Lower lobe of right lung (tissue), 2 donors: ENCODE measurements at regions not wholly inside any gene's neighbourhood (a gene's known extent, or its start where the extent isn't known, plus 50 kb on each side); places are given as distances from the start of the nearest gene placed in this dataset.

Experiments
- ATAC-seq, 2 donors: fragments of 200-7000 bp; cut with Tn5 transposase; one replicate each; pipeline ENCODE4 v1.9.1; 2020 to 2022; ENCODE audit warnings: mild to moderate bottlenecking in 2 of 2, moderate library complexity in 2 of 2
- DNase-seq: peaks from one replicate; pipeline ENCODE4 v3.0.0-alpha.2; 2020
- H3K27ac ChIP-seq: fragments of 200-600 bp; one replicate; pipeline ENCODE4 v1.8.0; 2022
- H3K27me3 ChIP-seq: fragments of 200-600 bp; one replicate; pipeline ENCODE4 v1.8.0; 2022; ENCODE audit warnings: low read depth
- H3K36me3 ChIP-seq: fragments of 200-600 bp; one replicate; pipeline ENCODE4 v1.8.0; 2022; ENCODE audit warnings: mild to moderate bottlenecking
- H3K4me1 ChIP-seq: fragments of 200-600 bp; one replicate; pipeline ENCODE4 v1.8.0; 2022
- H3K4me3 ChIP-seq: fragments of 200-600 bp; one replicate; pipeline ENCODE4 v1.8.0; 2022; ENCODE audit warnings: mild to moderate bottlenecking
- H3K9me3 ChIP-seq: fragments of 200-600 bp; one replicate; pipeline ENCODE4 v1.8.0; 2022
- CTCF ChIP-seq: fragments of 200-600 bp; IDR thresholded peaks from one replicate; pipeline ENCODE4 v1.8.0; 2022; ENCODE audit warnings: antibody characterized with exemption, mild to moderate bottlenecking
- intact Hi-C: fragments of 100-400 bp; cut with DNase I; formaldehyde crosslinking; loops from one replicate; pipeline ENCODE4 v1.11.0; 2022
- donor health status: DM: no; HTN: yes; CAD: no; lungs with severe emphysema.

- H3K27ac ChIP-seq: no peak overlapping the region
- H3K27me3 ChIP-seq: no peaks in the 10 kb centered on the region
- H3K9me3 ChIP-seq: no peaks in the 10 kb centered on the region
- TF ChIP-seq CTCF: no peak
- no peaks in the 10 kb centered on the region for H3K4me1 ChIP-seq
- no peaks in the 10 kb centered on the region for H3K36me3 ChIP-seq
- ATAC-seq: no peak
- intact Hi-C loops: no loop called here
- DNase-seq: no peak
- H3K4me3 ChIP-seq: no peak overlapping the region
Observed at GRCh38 chr16:64092271-64092670, 1029.6 kb downstream of the CDH11 start.

GRCh38 chr16:64090327-64090726, 1031.5 kb downstream of the CDH11 start:
- no peaks in the 10 kb centered on the region for H3K36me3 ChIP-seq
- no peaks in the 10 kb centered on the region for H3K4me1 ChIP-seq
- H3K27ac ChIP-seq: no peak overlapping the region
- TF ChIP-seq CTCF: no peak
- no peaks in the 10 kb centered on the region for H3K27me3 ChIP-seq
- no peaks in the 10 kb centered on the region for H3K9me3 ChIP-seq
- H3K4me3 ChIP-seq: no peak overlapping the region
- ATAC-seq: no peak
- intact Hi-C loops: no loop called here
- no peak for DNase-seq

- Histone ChIP-seq H3K4me3 (no peak overlapping the region), H3K27ac (no peak overlapping the region), H3K36me3 (no peaks in the 10 kb centered on the region), H3K9me3 (no peaks in the 10 kb centered on the region), H3K27me3 (no peaks in the 10 kb centered on the region), H3K4me1 (no peaks in the 10 kb centered on the region)
- peak; percentile 33 for TF ChIP-seq CTCF
- intact Hi-C loops: no loop called here
- ATAC-seq (peak in 1 of 2 donors; percentile 51), DNase-seq (no peak)
Observed at GRCh38 chr16:64089697-64090096, 1032.2 kb downstream of the CDH11 start.

GRCh38 chr16:64088838-64089237, 1033.0 kb downstream of the CDH11 start:
- no peak overlapping the region for H3K27ac ChIP-seq
- TF ChIP-seq CTCF: no peak
- intact Hi-C loops: no loop called here
- no peak for DNase-seq
- no peaks in the 10 kb centered on the region for H3K4me1 ChIP-seq
- H3K27me3 ChIP-seq: no peaks in the 10 kb centered on the region
- H3K36me3 ChIP-seq: no peaks in the 10 kb centered on the region
- no peak for ATAC-seq
- no peak overlapping the region for H3K4me3 ChIP-seq
- H3K9me3 ChIP-seq: no peaks in the 10 kb centered on the region

GRCh38 chr16:64085296-64085695, 1036.6 kb downstream of the CDH11 start:
- ATAC-seq (no peak), DNase-seq (no peak)
- Histone ChIP-seq H3K4me3 (no peak overlapping the region), H3K36me3 (no peaks in the 10 kb centered on the region), H3K4me1 (no peaks in the 10 kb centered on the region), H3K27ac (no peak overlapping the region), H3K9me3 (no peaks in the 10 kb centered on the region), H3K27me3 (no peaks in the 10 kb centered on the region)
- TF ChIP-seq CTCF: no peak
- intact Hi-C loops: no loop called here

GRCh38 chr16:64084706-64085105, 1037.2 kb downstream of the CDH11 start:
- Histone ChIP-seq H3K4me3 (no peak overlapping the region), H3K27me3 (no peaks in the 10 kb centered on the region), H3K27ac (no peak overlapping the region), H3K9me3 (no peaks in the 10 kb centered on the region), H3K36me3 (no peaks in the 10 kb centered on the region), H3K4me1 (no peaks in the 10 kb centered on the region)
- no peak for ATAC-seq
- DNase-seq: no peak
- no peak for TF ChIP-seq CTCF
- intact Hi-C loops: no loop called here
